ENCODE measurements at regions not wholly inside any gene's neighbourhood (a gene's known extent, or its start where the extent isn't known, plus 50 kb on each side); places are given as distances from the start of the nearest gene placed in this dataset.

- TF ChIP-seq CTCF (IDR thresholded peaks at IDR 0.05) (no peak), POLR2A (IDR thresholded peaks at IDR 0.05) (no peak)
Observed at GRCh38 chr3:154664714-154665113, 234.7 kb upstream of the GPR149 start.

All from testis (tissue), 2 donors.